ENCODE measurements at regions not wholly inside any gene's neighbourhood (a gene's known extent, or its start where the extent isn't known, plus 50 kb on each side); places are given as distances from the start of the nearest gene placed in this dataset.

DNA sequence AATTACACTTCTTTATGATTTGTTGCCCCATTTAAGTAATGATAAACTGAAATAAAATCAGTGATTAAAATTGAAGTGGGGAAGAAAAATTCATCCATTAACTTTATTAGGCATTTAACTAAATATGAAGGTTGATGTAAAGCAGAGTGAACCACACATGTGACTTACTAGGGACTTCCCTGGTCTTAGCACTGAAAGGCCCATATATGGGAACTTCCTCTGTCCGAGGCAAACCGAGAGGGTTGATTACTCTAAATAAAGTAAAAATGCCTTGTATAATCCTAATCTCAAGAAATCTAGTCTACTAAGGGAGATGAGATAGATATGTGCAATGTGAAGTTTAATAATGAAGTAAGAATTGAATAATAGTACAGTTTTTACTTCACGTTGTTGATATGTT is 403.9 kb upstream of the RPS6KA3 start:
- H3K27me3 ChIP-seq (ENCODE audit: control insufficient read depth, insufficient read depth, low read length, poor library complexity, severe bottlenecking) = no peaks in the 10 kb centered on the region
- TF ChIP-seq, protein P1, sequence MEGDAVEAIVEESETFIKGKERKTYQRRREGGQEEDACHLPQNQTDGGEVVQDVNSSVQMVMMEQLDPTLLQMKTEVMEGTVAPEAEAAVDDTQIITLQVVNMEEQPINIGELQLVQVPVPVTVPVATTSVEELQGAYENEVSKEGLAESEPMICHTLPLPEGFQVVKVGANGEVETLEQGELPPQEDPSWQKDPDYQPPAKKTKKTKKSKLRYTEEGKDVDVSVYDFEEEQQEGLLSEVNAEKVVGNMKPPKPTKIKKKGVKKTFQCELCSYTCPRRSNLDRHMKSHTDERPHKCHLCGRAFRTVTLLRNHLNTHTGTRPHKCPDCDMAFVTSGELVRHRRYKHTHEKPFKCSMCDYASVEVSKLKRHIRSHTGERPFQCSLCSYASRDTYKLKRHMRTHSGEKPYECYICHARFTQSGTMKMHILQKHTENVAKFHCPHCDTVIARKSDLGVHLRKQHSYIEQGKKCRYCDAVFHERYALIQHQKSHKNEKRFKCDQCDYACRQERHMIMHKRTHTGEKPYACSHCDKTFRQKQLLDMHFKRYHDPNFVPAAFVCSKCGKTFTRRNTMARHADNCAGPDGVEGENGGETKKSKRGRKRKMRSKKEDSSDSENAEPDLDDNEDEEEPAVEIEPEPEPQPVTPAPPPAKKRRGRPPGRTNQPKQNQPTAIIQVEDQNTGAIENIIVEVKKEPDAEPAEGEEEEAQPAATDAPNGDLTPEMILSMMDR (conservative IDR thresholded peaks at IDR 0.05) = no peak
- H3K9ac ChIP-seq (ENCODE audit: extremely low read depth, low read length, poor library complexity, severe bottlenecking) = no peak overlapping the region
- DNase-seq = no peak
- no peaks in the 10 kb centered on the region for H3K9me3 ChIP-seq (ENCODE audit: control insufficient read depth, low read length)
- no peaks in the 10 kb centered on the region for H3K36me3 ChIP-seq (ENCODE audit: control insufficient read depth, insufficient read depth, low read length)
- H3K4me1 ChIP-seq (ENCODE audit: control insufficient read depth, insufficient read depth, low read length) = no peaks in the 10 kb centered on the region
- H3K27me3 Mint-ChIP-seq (ENCODE audit: insufficient read depth) = peaks cover 2% of the 10 kb centered on the region
- no peaks in the 10 kb centered on the region for H3K36me3 Mint-ChIP-seq (ENCODE audit: low read depth)
- no peak overlapping the region for H3K4me3 Mint-ChIP-seq
- H3K27ac ChIP-seq (ENCODE audit: low read depth, low read length) = no peak overlapping the region
- no peak overlapping the region for H3K4me3 ChIP-seq (ENCODE audit: low read length)
- H3K27ac Mint-ChIP-seq = no peak overlapping the region
- no peaks in the 10 kb centered on the region for H3K9me3 Mint-ChIP-seq
- WGBS, 2 experiments (ENCODE audit: insufficient coverage in 1 of 2, insufficient read length in 1 of 2) = no CpG with 5 or more reads among the region's 3 CpGs
- H3K4me1 Mint-ChIP-seq = no peaks in the 10 kb centered on the region

DNA sequence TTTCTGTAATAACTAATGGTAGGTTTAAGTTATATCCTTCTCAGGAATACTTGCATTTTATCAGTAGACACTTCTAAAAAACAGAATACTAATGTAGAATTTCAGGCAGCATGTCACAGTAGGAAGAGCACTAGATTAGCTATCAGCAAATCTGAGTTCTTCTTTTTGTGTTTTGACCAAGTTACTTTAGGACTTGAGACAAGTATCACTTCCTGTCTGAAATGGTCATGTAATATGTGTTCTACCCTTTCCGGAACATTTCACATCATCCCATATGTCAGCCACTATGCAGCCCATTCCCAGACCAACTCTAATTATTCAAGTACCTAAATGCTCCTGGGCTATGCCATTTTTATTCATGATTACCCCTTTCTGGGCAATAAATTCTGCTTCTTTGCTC is 401.8 kb upstream of the RPS6KA3 start:
- no peaks in the 10 kb centered on the region for H3K9me3 Mint-ChIP-seq
- peaks cover 2% of the 10 kb centered on the region for H3K27me3 Mint-ChIP-seq (ENCODE audit: insufficient read depth)

DNA sequence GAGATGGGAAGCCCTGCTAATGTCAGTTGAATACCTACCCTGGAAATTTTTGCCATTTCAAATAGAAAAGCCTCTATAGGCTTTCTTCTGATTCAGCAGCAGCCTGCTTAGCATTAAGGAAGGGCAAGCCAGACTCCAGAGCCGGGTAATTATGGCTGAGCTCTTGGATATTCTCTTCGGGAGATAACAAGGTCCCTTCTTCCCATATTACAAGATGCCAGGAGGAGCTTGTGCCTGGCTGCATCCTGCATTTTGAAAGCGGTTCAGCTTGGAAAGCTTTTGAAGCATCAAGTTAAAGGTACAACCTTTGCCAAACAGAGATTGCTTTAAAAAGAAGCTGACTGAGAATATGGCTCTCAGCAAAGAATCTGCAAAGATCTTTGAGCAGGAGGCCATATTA is 399.6 kb upstream of the RPS6KA3 start:
- Histone ChIP-seq H3K9ac (ENCODE audit: extremely low read depth, low read length, poor library complexity, severe bottlenecking) (no peak overlapping the region), H3K9me3 (ENCODE audit: control insufficient read depth, low read length) (no peaks in the 10 kb centered on the region), H3K27ac (ENCODE audit: low read depth, low read length) (no peak overlapping the region), H3K36me3 (ENCODE audit: control insufficient read depth, insufficient read depth, low read length) (no peaks in the 10 kb centered on the region), H3K27me3 (ENCODE audit: control insufficient read depth, insufficient read depth, low read length, poor library complexity, severe bottlenecking) (no peaks in the 10 kb centered on the region), H3K4me1 (ENCODE audit: control insufficient read depth, insufficient read depth, low read length) (no peaks in the 10 kb centered on the region), H3K4me3 (ENCODE audit: low read length) (no peak overlapping the region)
- H3K36me3 Mint-ChIP-seq (ENCODE audit: low read depth) = no peaks in the 10 kb centered on the region
- H3K27ac Mint-ChIP-seq = no peak overlapping the region
- no peaks in the 10 kb centered on the region for H3K9me3 Mint-ChIP-seq
- WGBS, 2 experiments (ENCODE audit: insufficient coverage in 1 of 2, insufficient read length in 1 of 2) = 86 to 87% methylated on average over 1 to 3 of the region's 3 CpGs
- H3K27me3 Mint-ChIP-seq (ENCODE audit: insufficient read depth) = peaks cover 2% of the 10 kb centered on the region
- no peak for DNase-seq
- no peaks in the 10 kb centered on the region for H3K4me1 Mint-ChIP-seq
- TF ChIP-seq, protein P1 (conservative IDR thresholded peaks at IDR 0.05) = no peak
- H3K4me3 Mint-ChIP-seq = no peak overlapping the region

More for the DNA sequence above, 401.8 kb upstream of the RPS6KA3 start:
- no peak overlapping the region for H3K4me3 Mint-ChIP-seq
- WGBS, 2 experiments (ENCODE audit: insufficient coverage in 1 of 2, insufficient read length in 1 of 2) = 100% methylated on average over 1 of the region's 1 CpG; no CpG with 5 or more reads in 1 of the 2 experiments
- no peaks in the 10 kb centered on the region for H3K36me3 Mint-ChIP-seq (ENCODE audit: low read depth)
- Histone ChIP-seq H3K9me3 (ENCODE audit: control insufficient read depth, low read length) (no peaks in the 10 kb centered on the region), H3K27ac (ENCODE audit: low read depth, low read length) (no peak overlapping the region), H3K36me3 (ENCODE audit: control insufficient read depth, insufficient read depth, low read length) (no peaks in the 10 kb centered on the region), H3K27me3 (ENCODE audit: control insufficient read depth, insufficient read depth, low read length, poor library complexity, severe bottlenecking) (no peaks in the 10 kb centered on the region), H3K9ac (ENCODE audit: extremely low read depth, low read length, poor library complexity, severe bottlenecking) (no peak overlapping the region), H3K4me1 (ENCODE audit: control insufficient read depth, insufficient read depth, low read length) (no peaks in the 10 kb centered on the region), H3K4me3 (ENCODE audit: low read length) (no peak overlapping the region)
- TF ChIP-seq, protein P1 (conservative IDR thresholded peaks at IDR 0.05) = no peak
- H3K4me1 Mint-ChIP-seq = no peaks in the 10 kb centered on the region
- no peak overlapping the region for H3K27ac Mint-ChIP-seq
- no peak for DNase-seq
